KMS-11 (cell line): ENCODE measurements at regions not wholly inside any gene's neighbourhood (a gene's known extent, or its start where the extent isn't known, plus 50 kb on each side); places are given as distances from the start of the nearest gene placed in this dataset.

Source experiments
- H2AFZ ChIP-seq: fragments of 200-600 bp; sonication (generic); 2 replicates; pipeline ENCODE4 v1.6.1; 2016; ENCODE audit warnings: antibody characterized with exemption, mixed run types, low read depth
- H3K27ac ChIP-seq: fragments of 200-600 bp; sonication (generic); 2 replicates; pipeline ENCODE4 v1.6.1; 2016; ENCODE audit warnings: mild to moderate bottlenecking, mixed run types
- H3K27me3 ChIP-seq: fragments of 200-600 bp; sonication (generic); 2 replicates; pipeline ENCODE4 v1.6.1; 2017; ENCODE audit warnings: mild to moderate bottlenecking, low read depth, mixed run types, moderate library complexity; ENCODE audit not compliant: insufficient read depth
- H3K36me3 ChIP-seq: fragments of 200-600 bp; sonication (generic); 2 replicates; pipeline ENCODE4 v1.6.1; 2017; ENCODE audit warnings: mild to moderate bottlenecking, mixed run types; ENCODE audit not compliant: insufficient read depth
- H3K4me1 ChIP-seq: fragments of 200-600 bp; sonication (generic); 2 replicates; pipeline ENCODE4 v1.6.1; 2016; ENCODE audit warnings: mild to moderate bottlenecking, low read depth, mixed run types; ENCODE audit not compliant: poor library complexity, severe bottlenecking
- H3K4me2 ChIP-seq: fragments of 200-600 bp; sonication (generic); 2 replicates; pipeline ENCODE4 v1.7.0; 2016; ENCODE audit warnings: mild to moderate bottlenecking, mixed run types
- H3K4me3 ChIP-seq: fragments of 200-600 bp; sonication (generic); IDR thresholded peaks from 2 replicates; pipeline ENCODE4 v1.6.1; 2017; ENCODE audit warnings: low read depth, low read length, mixed read lengths; ENCODE audit not compliant: insufficient read depth
- H3K79me2 ChIP-seq: fragments of 200-600 bp; sonication (generic); 2 replicates; pipeline ENCODE4 v1.6.1; 2016; ENCODE audit warnings: low read depth, mixed run types; ENCODE audit not compliant: insufficient read depth
- H3K9ac ChIP-seq: fragments of 200-600 bp; sonication (generic); 2 replicates; pipeline ENCODE4 v1.6.1; 2016; ENCODE audit warnings: mild to moderate bottlenecking, mixed run types
- H4K20me1 ChIP-seq: fragments of 200-600 bp; sonication (generic); 2 replicates; pipeline ENCODE4 v1.6.1; 2016; ENCODE audit warnings: mild to moderate bottlenecking, mixed run types; ENCODE audit not compliant: insufficient read depth
- TF ChIP-seq, protein P1 (sequence below): fragments of 200-600 bp; sonication (generic); conservative IDR thresholded peaks from 2 replicates; pipeline ENCODE4 v1.6.1; 2017; ENCODE audit warnings: low read depth, mild to moderate bottlenecking, antibody characterized with exemption, low read length, moderate library complexity, mixed read lengths

DNA sequence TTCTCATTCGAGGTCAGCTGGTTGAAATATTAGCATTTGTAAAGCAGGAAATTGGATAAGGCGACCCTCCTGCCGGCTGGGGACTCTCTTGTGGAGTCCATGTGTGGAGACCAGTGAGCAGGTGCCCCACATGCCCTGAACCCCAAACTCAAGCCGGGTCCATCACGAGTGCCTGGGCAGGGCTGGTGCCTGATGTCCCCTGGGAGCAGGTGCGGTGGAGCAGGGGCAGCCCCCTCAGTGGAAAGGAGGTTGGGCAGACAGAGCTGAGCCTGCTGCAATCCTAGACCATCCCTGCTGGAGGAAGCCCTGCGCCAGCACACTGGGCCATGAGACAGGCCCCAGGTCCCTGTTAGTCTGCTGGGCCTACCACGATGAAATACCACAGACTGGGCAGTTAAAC, 395.6 kb downstream of the NPHP4 start:
- Histone ChIP-seq H4K20me1 (no peaks in the 10 kb centered on the region), H3K4me1 (no peaks in the 10 kb centered on the region), H3K36me3 (no peaks in the 10 kb centered on the region), H3K27me3 (peaks cover 18% of the 10 kb centered on the region; the same call in 1 of the 2 replicates), H2AFZ (no peak overlapping the region), H3K27ac (no peak overlapping the region), H3K9ac (no peak overlapping the region), H3K4me2 (no peak overlapping the region), H3K79me2 (no peaks in the 10 kb centered on the region), H3K4me3 (no peak overlapping the region)
- TF ChIP-seq, protein P1, sequence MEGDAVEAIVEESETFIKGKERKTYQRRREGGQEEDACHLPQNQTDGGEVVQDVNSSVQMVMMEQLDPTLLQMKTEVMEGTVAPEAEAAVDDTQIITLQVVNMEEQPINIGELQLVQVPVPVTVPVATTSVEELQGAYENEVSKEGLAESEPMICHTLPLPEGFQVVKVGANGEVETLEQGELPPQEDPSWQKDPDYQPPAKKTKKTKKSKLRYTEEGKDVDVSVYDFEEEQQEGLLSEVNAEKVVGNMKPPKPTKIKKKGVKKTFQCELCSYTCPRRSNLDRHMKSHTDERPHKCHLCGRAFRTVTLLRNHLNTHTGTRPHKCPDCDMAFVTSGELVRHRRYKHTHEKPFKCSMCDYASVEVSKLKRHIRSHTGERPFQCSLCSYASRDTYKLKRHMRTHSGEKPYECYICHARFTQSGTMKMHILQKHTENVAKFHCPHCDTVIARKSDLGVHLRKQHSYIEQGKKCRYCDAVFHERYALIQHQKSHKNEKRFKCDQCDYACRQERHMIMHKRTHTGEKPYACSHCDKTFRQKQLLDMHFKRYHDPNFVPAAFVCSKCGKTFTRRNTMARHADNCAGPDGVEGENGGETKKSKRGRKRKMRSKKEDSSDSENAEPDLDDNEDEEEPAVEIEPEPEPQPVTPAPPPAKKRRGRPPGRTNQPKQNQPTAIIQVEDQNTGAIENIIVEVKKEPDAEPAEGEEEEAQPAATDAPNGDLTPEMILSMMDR, result no peak

DNA sequence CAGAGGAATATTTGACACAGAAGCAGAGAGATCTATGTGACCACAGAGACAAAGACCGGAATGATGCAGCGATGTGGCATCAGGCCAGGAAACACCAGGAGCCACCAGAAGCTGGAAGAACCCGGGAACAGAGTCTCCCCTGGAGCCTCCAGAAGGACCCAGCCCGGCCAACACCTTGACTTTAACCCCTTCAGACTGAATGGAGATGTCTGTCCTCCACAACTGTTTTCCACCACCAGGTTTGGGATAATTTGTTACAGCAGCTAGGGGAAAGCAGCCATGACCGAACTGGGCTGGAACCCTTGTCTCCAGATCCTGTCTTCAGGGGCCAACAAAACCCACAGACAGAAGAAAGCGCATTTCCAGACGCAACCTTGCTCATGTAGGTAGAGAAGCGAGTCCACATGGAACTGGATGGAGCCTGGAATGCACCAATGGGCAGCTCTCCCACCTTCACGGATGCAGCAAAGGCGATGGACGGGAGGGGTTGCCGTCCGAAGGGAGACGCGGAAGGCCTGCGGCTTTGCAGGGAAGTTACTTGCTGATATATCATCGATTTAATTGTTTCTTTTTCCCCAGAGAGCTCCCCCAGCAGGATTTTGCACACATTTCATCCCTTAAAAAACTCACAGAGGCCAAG, 396.6 kb downstream of the NPHP4 start:
- Histone ChIP-seq H3K79me2 (no peaks in the 10 kb centered on the region), H3K9ac (no peak overlapping the region), H3K27me3 (peaks cover 15% of the 10 kb centered on the region; the same call in 1 of the 2 replicates), H3K4me3 (no peak overlapping the region), H3K4me1 (no peaks in the 10 kb centered on the region), H2AFZ (no peak overlapping the region), H4K20me1 (no peaks in the 10 kb centered on the region), H3K4me2 (no peak overlapping the region), H3K27ac (no peak overlapping the region), H3K36me3 (no peaks in the 10 kb centered on the region)
- TF ChIP-seq, protein P1, result no peak

DNA sequence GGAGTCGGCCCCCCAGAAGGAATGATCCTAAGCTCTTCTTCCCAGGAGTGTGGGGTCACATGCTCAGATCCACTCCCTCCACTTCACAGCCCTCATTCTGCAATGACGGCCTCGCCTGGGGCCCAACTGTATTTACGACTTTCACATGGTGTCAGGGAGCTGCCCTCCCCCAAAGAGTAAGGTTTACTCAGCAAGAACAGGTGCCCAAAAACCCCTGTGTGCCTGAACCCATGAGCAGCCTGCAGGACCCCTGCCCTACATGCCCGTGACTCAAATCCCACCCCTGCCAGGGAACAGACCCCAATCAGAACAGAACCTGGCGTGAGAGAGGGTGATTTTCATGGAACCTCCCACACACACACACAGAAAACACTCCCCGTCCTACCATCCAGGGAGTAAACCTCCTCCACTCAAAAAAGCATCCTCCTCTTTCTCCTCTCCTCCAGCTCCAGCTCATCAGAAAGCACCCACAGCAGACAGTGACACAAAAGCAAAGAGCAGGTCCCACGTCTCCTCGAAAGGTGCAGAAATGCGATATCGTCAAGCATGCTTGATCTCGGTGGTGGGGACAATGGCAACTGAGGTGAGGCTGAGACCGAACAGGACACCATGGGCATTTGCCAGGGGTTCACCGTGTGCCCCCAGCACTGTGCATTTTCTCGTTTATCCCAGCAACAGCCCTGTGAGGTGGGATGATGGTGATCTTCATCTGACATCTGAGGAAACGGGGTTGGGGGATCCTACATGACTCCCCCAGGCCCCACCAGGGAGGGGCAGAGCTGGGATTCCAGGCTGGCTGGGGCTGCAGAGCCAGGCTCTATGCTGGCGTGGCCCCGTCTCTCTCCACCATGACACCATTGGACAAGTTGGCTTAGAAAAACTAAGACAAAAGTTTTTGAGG, 397.9 kb downstream of the NPHP4 start:
- TF ChIP-seq, protein P1, result no peak
- Histone ChIP-seq H3K27me3 (peaks cover 21% of the 10 kb centered on the region; the same call in 1 of the 2 replicates), H2AFZ (no peak overlapping the region), H3K4me3 (no peak overlapping the region), H3K4me1 (no peaks in the 10 kb centered on the region), H3K9ac (no peak overlapping the region), H3K79me2 (no peaks in the 10 kb centered on the region), H3K36me3 (no peaks in the 10 kb centered on the region), H3K4me2 (no peak overlapping the region), H3K27ac (no peak overlapping the region), H4K20me1 (no peaks in the 10 kb centered on the region)

DNA sequence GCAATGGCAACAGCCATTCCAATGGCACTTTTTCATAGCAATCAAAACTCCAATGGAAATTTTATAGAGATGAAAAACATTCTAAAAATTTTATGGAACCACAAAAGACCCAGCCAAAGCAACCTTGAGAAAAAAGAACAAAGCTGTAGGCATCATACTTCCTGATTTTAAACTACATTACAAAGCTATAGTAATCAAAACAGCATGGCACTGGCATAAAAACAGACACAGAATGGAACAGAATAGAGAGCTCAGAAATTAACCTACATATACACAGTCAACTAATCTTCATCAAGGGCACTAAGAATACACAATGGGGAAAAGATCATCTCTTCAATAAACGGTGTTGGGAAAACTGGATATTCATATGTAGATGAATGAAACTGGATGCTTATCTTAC, 401.5 kb downstream of the NPHP4 start:
- H3K4me1 ChIP-seq, result no peaks in the 10 kb centered on the region
- H3K79me2 ChIP-seq, result no peaks in the 10 kb centered on the region
- H3K27ac ChIP-seq, result no peak overlapping the region
- H3K4me2 ChIP-seq, result no peak overlapping the region
- no peaks in the 10 kb centered on the region for H3K36me3 ChIP-seq
- H4K20me1 ChIP-seq, result no peaks in the 10 kb centered on the region
- H3K9ac ChIP-seq, result no peak overlapping the region
- peaks cover 12% of the 10 kb centered on the region; the same call in 1 of the 2 replicates for H3K27me3 ChIP-seq
- H3K4me3 ChIP-seq, result no peak overlapping the region
- TF ChIP-seq, protein P1, result no peak
- no peak overlapping the region for H2AFZ ChIP-seq
